ENCODE measurements at regions not wholly inside any gene's neighbourhood (a gene's known extent, or its start where the extent isn't known, plus 50 kb on each side); places are given as distances from the start of the nearest gene placed in this dataset.
A peak's percentile ranks its signal among the peaks of the same experiment; 100 is the strongest.

DNA sequence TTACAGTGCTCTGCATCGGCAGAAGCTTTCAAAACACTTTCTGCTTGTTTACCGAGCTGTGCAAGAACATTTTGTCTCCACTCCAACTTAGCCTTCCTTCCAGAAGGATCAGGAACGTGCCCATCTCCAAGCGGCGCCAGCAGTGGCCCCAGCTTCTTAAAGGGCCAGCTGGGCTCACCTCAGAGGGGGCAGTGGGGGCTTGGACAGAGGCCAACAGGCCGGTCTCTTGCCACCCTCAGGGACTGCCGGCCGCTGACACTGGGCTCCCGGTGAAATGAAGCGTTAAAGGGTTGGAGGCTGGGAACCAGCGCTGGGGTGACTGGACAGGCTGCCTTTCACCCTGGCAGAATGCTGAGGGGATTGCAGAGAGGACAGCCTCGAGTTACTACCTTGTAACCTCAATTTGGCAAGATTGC, 67.0 kb upstream of the RNU6ATAC start:
- WGBS, 2 donors (ENCODE audit: extremely low coverage in 2 of 2, insufficient read length in 2 of 2, insufficient replicate concordance in 1 of 2): no CpG with 5 or more reads among the region's 12 CpGs
- peak overlapping the region; percentile 79 for H2BK5ac ChIP-seq (ENCODE audit: low read length)
- H3K4me3 ChIP-seq (ENCODE audit: low read length in 2 of 2): no peak overlapping the region

DNA sequence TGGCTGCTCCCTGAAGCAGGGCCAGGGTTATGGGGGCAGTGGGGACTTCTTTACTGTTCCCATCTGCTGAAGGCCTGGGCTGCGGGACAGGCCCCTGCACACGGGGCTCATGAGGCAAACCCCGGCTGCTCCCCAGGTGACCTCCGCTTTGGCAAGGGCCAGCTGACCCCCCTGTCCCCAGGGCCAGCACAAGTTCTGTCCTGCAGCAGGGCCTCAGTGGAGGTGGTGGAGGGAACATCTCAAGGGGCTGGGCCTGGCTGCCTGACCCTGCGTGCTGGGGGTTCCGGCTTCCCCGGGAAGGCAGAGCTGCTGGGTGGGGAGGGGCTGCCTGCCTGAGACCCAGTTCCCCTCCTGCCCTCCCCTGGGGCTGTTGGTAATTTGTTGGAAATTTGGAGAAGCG, 67.4 kb upstream of the RNU6ATAC start:
- Histone ChIP-seq H2BK5ac (ENCODE audit: low read length) (peak overlapping the region; percentile 79), H3K36me3 (replicated peaks in 1 of 2; ENCODE audit: control insufficient read depth in 2 of 2, insufficient read depth in 2 of 2, low read length in 2 of 2) (no peaks in the 10 kb centered on the region), H4K91ac (ENCODE audit: low read depth, low read length, poor library complexity) (no peak overlapping the region), H3K9me3 (replicated peaks in 1 of 2; ENCODE audit: control insufficient read depth in 2 of 2, insufficient read depth in 1 of 2, low read depth in 1 of 2, low read length in 2 of 2) (no peaks in the 10 kb centered on the region), H3K9ac (ENCODE audit: low read depth, low read length, poor library complexity) (peak overlapping the region; percentile 32), H2BK12ac (ENCODE audit: low read length) (no peak overlapping the region), H2BK15ac (ENCODE audit: low read length) (peak overlapping the region; percentile 65), H2BK120ac (ENCODE audit: low read depth, low read length) (no peak overlapping the region), H3K18ac (ENCODE audit: low read length) (peak overlapping the region; percentile 81), H3K23ac (ENCODE audit: low read depth, low read length, poor library complexity) (no peak overlapping the region), H3K79me1 (ENCODE audit: low read depth, low read length) (peaks cover 3% of the 10 kb centered on the region), H2AFZ (ENCODE audit: low read length) (no peak overlapping the region), H3K4me3 (ENCODE audit: low read length in 2 of 2) (no peak overlapping the region), H3K14ac (ENCODE audit: low read length) (no peak overlapping the region), H3K4me2 (ENCODE audit: insufficient read depth, low read length, poor library complexity, severe bottlenecking) (no peak overlapping the region), H4K8ac (ENCODE audit: low read depth, low read length) (no peak overlapping the region), H3K4ac (ENCODE audit: low read length) (peak overlapping the region; percentile 10), H3K4me1 (ENCODE audit: control insufficient read depth in 2 of 2, insufficient read depth in 1 of 2, low read depth in 1 of 2, low read length in 2 of 2) (peaks cover 7 to 8% of the 10 kb centered on the region in 2 donors), H3K27me3 (ENCODE audit: control insufficient read depth in 3 of 3, insufficient read depth in 3 of 3, low read depth in 1 of 3, low read length in 3 of 3) (peaks cover 0 to 62% (median 0%) of the 10 kb centered on the region in 3 experiments), H3K27ac (replicated peaks; ENCODE audit: low read length) (no peak overlapping the region), H2AK5ac (ENCODE audit: low read depth, low read length) (peak overlapping the region; percentile 51)
- DNase-seq (ENCODE audit: low spot score): no peak
- no CpG with 5 or more reads among the region's 8 CpGs for WGBS, 2 donors (ENCODE audit: extremely low coverage in 2 of 2, insufficient read length in 2 of 2, insufficient replicate concordance in 1 of 2)

More for the DNA sequence above, 67.0 kb upstream of the RNU6ATAC start:
- Histone ChIP-seq H4K91ac (ENCODE audit: low read depth, low read length, poor library complexity) (no peak overlapping the region), H2AFZ (ENCODE audit: low read length) (no peak overlapping the region), H4K8ac (ENCODE audit: low read depth, low read length) (no peak overlapping the region), H3K36me3 (replicated peaks in 1 of 2; ENCODE audit: control insufficient read depth in 2 of 2, insufficient read depth in 2 of 2, low read length in 2 of 2) (no peaks in the 10 kb centered on the region), H3K9ac (ENCODE audit: low read depth, low read length, poor library complexity) (peak overlapping the region; percentile 32), H3K27ac (replicated peaks; ENCODE audit: low read length) (no peak overlapping the region), H2BK12ac (ENCODE audit: low read length) (no peak overlapping the region), H3K27me3 (ENCODE audit: control insufficient read depth in 3 of 3, insufficient read depth in 3 of 3, low read depth in 1 of 3, low read length in 3 of 3) (peaks cover 0 to 67% (median 0%) of the 10 kb centered on the region in 3 experiments), H3K14ac (ENCODE audit: low read length) (no peak overlapping the region), H2AK5ac (ENCODE audit: low read depth, low read length) (peak overlapping the region; percentile 51), H3K4me1 (ENCODE audit: control insufficient read depth in 2 of 2, insufficient read depth in 1 of 2, low read depth in 1 of 2, low read length in 2 of 2) (peaks cover 7 to 12% of the 10 kb centered on the region in 2 donors), H3K18ac (ENCODE audit: low read length) (peak overlapping the region; percentile 81), H2BK15ac (ENCODE audit: low read length) (no peak overlapping the region), H3K79me1 (ENCODE audit: low read depth, low read length) (peaks cover 3% of the 10 kb centered on the region), H3K4me2 (ENCODE audit: insufficient read depth, low read length, poor library complexity, severe bottlenecking) (no peak overlapping the region), H3K9me3 (replicated peaks in 1 of 2; ENCODE audit: control insufficient read depth in 2 of 2, insufficient read depth in 1 of 2, low read depth in 1 of 2, low read length in 2 of 2) (no peaks in the 10 kb centered on the region), H3K4ac (ENCODE audit: low read length) (no peak overlapping the region), H2BK120ac (ENCODE audit: low read depth, low read length) (no peak overlapping the region), H3K23ac (ENCODE audit: low read depth, low read length, poor library complexity) (no peak overlapping the region)
- no peak for DNase-seq (ENCODE audit: low spot score)

DNA sequence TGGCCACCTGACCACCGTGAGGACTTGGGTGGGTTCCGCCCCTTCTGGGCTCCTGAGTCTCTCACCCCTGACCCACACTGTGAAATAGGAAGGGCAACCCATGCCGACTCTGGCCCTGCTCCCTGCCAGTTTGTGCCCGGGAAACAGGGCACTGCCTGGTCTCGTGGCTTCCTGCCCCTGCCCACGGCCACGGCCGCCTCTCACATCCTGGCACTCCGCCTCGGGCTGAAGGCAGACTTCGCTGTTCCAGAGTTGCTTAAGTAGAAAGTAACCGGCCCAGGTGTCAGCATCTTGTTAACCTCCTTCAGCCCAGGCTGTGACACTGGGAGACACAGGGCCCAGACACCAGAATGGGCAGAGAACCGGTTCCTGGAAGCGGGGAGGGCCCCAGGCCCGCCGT, 68.7 kb upstream of the RNU6ATAC start:
- Histone ChIP-seq H2BK5ac (ENCODE audit: low read length) (peak overlapping the region; percentile 39), H2BK12ac (ENCODE audit: low read length) (peak overlapping the region; percentile 75), H3K18ac (ENCODE audit: low read length) (peak overlapping the region; percentile 52), H3K4me1 (ENCODE audit: control insufficient read depth in 2 of 2, insufficient read depth in 1 of 2, low read depth in 1 of 2, low read length in 2 of 2) (peaks cover 2 to 4% of the 10 kb centered on the region in 2 donors), H2BK120ac (ENCODE audit: low read depth, low read length) (no peak overlapping the region), H3K23ac (ENCODE audit: low read depth, low read length, poor library complexity) (peak overlapping the region; percentile 80), H4K91ac (ENCODE audit: low read depth, low read length, poor library complexity) (no peak overlapping the region), H3K27me3 (ENCODE audit: control insufficient read depth in 3 of 3, insufficient read depth in 3 of 3, low read depth in 1 of 3, low read length in 3 of 3) (peaks cover 0 to 51% (median 0%) of the 10 kb centered on the region in 3 experiments), H3K4me3 (ENCODE audit: low read length in 2 of 2) (no peak overlapping the region), H4K8ac (ENCODE audit: low read depth, low read length) (peak overlapping the region; percentile 65), H3K36me3 (replicated peaks in 1 of 2; ENCODE audit: control insufficient read depth in 2 of 2, insufficient read depth in 2 of 2, low read length in 2 of 2) (no peaks in the 10 kb centered on the region), H3K9me3 (replicated peaks in 1 of 2; ENCODE audit: control insufficient read depth in 2 of 2, insufficient read depth in 1 of 2, low read depth in 1 of 2, low read length in 2 of 2) (no peaks in the 10 kb centered on the region), H3K4ac (ENCODE audit: low read length) (no peak overlapping the region), H2AK5ac (ENCODE audit: low read depth, low read length) (peak overlapping the region; percentile 19), H3K9ac (ENCODE audit: low read depth, low read length, poor library complexity) (no peak overlapping the region), H2BK15ac (ENCODE audit: low read length) (peak overlapping the region; percentile 33), H3K4me2 (ENCODE audit: insufficient read depth, low read length, poor library complexity, severe bottlenecking) (no peak overlapping the region), H3K14ac (ENCODE audit: low read length) (no peak overlapping the region), H3K79me1 (ENCODE audit: low read depth, low read length) (peaks cover 3% of the 10 kb centered on the region), H2AFZ (ENCODE audit: low read length) (no peak overlapping the region), H3K27ac (replicated peaks; ENCODE audit: low read length) (no peak overlapping the region)
- no CpG with 5 or more reads among the region's 16 CpGs for WGBS, 2 donors (ENCODE audit: extremely low coverage in 2 of 2, insufficient read length in 2 of 2, insufficient replicate concordance in 1 of 2)
- no peak for DNase-seq (ENCODE audit: low spot score)

DNA sequence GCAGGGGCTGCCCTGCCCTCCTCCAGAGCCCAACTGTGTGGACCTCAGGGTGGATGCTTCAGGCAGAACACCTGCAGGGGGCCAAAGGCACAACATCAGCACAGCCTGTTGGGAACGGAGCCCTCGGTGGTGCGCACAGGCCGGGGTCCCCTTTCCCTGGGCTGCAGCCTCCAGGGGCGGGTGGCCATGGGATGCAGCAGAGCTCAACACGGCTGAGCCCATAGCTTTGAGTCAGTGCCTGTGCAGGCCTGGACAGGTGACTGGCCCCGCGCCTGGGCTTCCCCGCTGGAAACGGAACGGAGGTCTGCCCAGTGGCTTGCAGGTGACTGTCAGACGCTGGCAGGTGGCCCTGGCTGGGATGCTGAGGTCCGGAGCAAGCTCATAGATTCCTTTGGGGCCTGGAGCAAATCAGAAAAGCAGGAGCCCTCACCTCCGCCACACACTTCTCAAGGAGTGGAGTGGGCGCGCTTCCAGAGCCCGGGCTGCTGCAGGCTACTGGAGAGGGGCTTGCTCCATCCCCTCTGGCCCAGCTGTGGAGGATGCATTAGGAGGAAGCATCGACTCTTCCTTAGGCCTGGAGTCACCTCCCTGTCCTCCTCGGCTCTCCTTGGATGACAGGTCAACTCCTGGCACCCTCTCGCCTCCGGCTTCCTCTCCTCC, 69.8 kb upstream of the RNU6ATAC start:
- no peak overlapping the region for H3K4me2 ChIP-seq (ENCODE audit: insufficient read depth, low read length, poor library complexity, severe bottlenecking)
- H2BK120ac ChIP-seq (ENCODE audit: low read depth, low read length): no peak overlapping the region
- no peaks in the 10 kb centered on the region for H3K9me3 ChIP-seq (replicated peaks in 1 of 2; ENCODE audit: control insufficient read depth in 2 of 2, insufficient read depth in 1 of 2, low read depth in 1 of 2, low read length in 2 of 2)
- H2AFZ ChIP-seq (ENCODE audit: low read length): no peak overlapping the region
- no peak for DNase-seq (ENCODE audit: low spot score)
- H3K27ac ChIP-seq (replicated peaks; ENCODE audit: low read length): no peak overlapping the region
- H2BK5ac ChIP-seq (ENCODE audit: low read length): no peak overlapping the region
- H3K4me3 ChIP-seq (ENCODE audit: low read length in 2 of 2): no peak overlapping the region
- no peaks in the 10 kb centered on the region for H3K4me1 ChIP-seq (ENCODE audit: control insufficient read depth in 2 of 2, insufficient read depth in 1 of 2, low read depth in 1 of 2, low read length in 2 of 2)
- no peak overlapping the region for H3K4ac ChIP-seq (ENCODE audit: low read length)
- peaks cover 0 to 40% (median 0%) of the 10 kb centered on the region in 3 experiments for H3K27me3 ChIP-seq (ENCODE audit: control insufficient read depth in 3 of 3, insufficient read depth in 3 of 3, low read depth in 1 of 3, low read length in 3 of 3)
- H3K23ac ChIP-seq (ENCODE audit: low read depth, low read length, poor library complexity): peak overlapping the region; percentile 55
- no CpG with 5 or more reads among the region's 21 CpGs for WGBS, 2 donors (ENCODE audit: extremely low coverage in 2 of 2, insufficient read length in 2 of 2, insufficient replicate concordance in 1 of 2)
- H3K14ac ChIP-seq (ENCODE audit: low read length): peak overlapping the region; percentile 17
- no peak overlapping the region for H4K91ac ChIP-seq (ENCODE audit: low read depth, low read length, poor library complexity)
- no peaks in the 10 kb centered on the region for H3K36me3 ChIP-seq (replicated peaks in 1 of 2; ENCODE audit: control insufficient read depth in 2 of 2, insufficient read depth in 2 of 2, low read length in 2 of 2)
- peak overlapping the region; percentile 75 for H2BK12ac ChIP-seq (ENCODE audit: low read length)
- peak overlapping the region; percentile 50 for H3K9ac ChIP-seq (ENCODE audit: low read depth, low read length, poor library complexity)
- peak overlapping the region; percentile 89 for H2BK15ac ChIP-seq (ENCODE audit: low read length)
- H4K8ac ChIP-seq (ENCODE audit: low read depth, low read length): no peak overlapping the region
- peak overlapping the region; percentile 88 for H2AK5ac ChIP-seq (ENCODE audit: low read depth, low read length)
- peaks cover 3% of the 10 kb centered on the region for H3K79me1 ChIP-seq (ENCODE audit: low read depth, low read length)
- peak overlapping the region; percentile 74 for H3K18ac ChIP-seq (ENCODE audit: low read length)
